Body of pancreas (tissue), 4 donors: ENCODE measurements at regions not wholly inside any gene's neighbourhood (a gene's known extent, or its start where the extent isn't known, plus 50 kb on each side); places are given as distances from the start of the nearest gene placed in this dataset.

Source experiments
- ATAC-seq: fragments of 150-250 bp; one replicate; pipeline ENCODE4 v1.9.1; 2016
- DNase-seq, 4 donors: peaks; one replicate each; pipeline ENCODE4 v3.0.0-alpha.2; 2019
- H3K27ac ChIP-seq, 4 donors: fragments of 200-600 bp; sonication (generic); 1 replicate in 3 of 4; 2 replicates in 1 of 4; pipeline versions ENCODE4 v1.5.1 to v1.6.1; 2016 to 2019; ENCODE audit warnings: mild to moderate bottlenecking in 1 of 4, mixed read lengths in 1 of 4, moderate library complexity in 1 of 4
- H3K27me3 ChIP-seq, 2 donors: fragments of 200-600 bp; sonication (generic); one replicate each; pipeline ENCODE4 v1.6.0; 2016; ENCODE audit warnings: mild to moderate bottlenecking in 1 of 2
- H3K36me3 ChIP-seq, 2 donors: fragments of 200-600 bp; sonication (generic); replicated peaks in 1 of 2; 2 replicates each; pipeline ENCODE4 v1.5.1; 2016; ENCODE audit warnings: low read depth in 2 of 2; ENCODE audit not compliant: insufficient read depth in 1 of 2
- H3K4me1 ChIP-seq: fragments of 200-600 bp; sonication (generic); one replicate; pipeline ENCODE4 v1.6.0; 2016
- H3K4me3 ChIP-seq, 2 donors: fragments of 200-600 bp; sonication (generic); 1 replicate in 1 of 2; 2 replicates in 1 of 2; pipeline ENCODE4 v1.5.1; 2016 to 2019
- H3K9me3 ChIP-seq, 3 donors: fragments of 200-600 bp; sonication (generic); 1 replicate in 2 of 3; 2 replicates in 1 of 3; pipeline ENCODE4 v1.5.1; 2016
- POLR2A ChIP-seq, 3 donors: fragments of 450-650 bp; IDR thresholded peaks; one replicate each; pipeline ENCODE4 v1.6.1; 2016; ENCODE audit warnings: antibody characterized with exemption in 3 of 3, mild to moderate bottlenecking in 2 of 3
- WGBS, 2 donors: methylation state at CpG; one replicate each; pipeline ENCODE4 v1.1.5; 2017; 5-methylcytosine and 5-hydroxymethylcytosine counted together
- intact Hi-C: fragments of 100-400 bp; cut with DNase I; formaldehyde crosslinking; loops from one replicate; pipeline ENCODE4 v1.15.1; 2023
- TF ChIP-seq, protein P1 (sequence below), 7 experiments: fragments of 450-650 bp in 4 of 7; fragments of 200-600 bp in 3 of 7; sonication (generic) in 3 of 7; IDR thresholded peaks; one replicate each; pipeline ENCODE4 v1.5.1; 2016 to 2019; ENCODE audit warnings: antibody characterized with exemption in 7 of 7

DNA sequence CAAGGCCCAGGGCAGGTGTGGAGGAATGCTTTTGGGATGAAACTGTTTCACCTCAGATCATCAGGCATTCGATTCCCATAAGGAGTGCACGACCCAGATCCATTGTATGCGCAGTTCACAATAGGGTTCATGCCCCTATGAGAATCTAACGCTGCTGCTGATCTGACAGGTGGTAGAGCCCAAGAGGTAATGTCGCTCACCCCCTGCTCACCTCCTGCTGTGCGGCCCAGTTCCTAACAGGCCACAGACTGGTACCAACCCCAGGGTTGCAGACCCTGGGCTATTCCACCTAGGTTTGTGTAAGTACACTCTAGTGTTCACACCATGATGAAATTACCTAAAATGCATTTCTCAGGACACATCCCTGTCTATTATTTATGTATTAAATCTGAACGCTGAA is 72.5 kb downstream of the COPS8 start:
- DNase-seq (no peak), ATAC-seq (no peak)
- 91 to 93% methylated on average over 7 of the region's 7 CpGs for WGBS, 2 donors
- H3K27ac ChIP-seq = no peak overlapping the region
- no peaks in the 10 kb centered on the region for H3K9me3 ChIP-seq
- intact Hi-C loops = no loop called here
- no peaks in the 10 kb centered on the region for H3K27me3 ChIP-seq
- H3K4me3 ChIP-seq = no peak overlapping the region
- TF ChIP-seq POLR2A (IDR thresholded peaks at IDR 0.05) = no peak
- TF ChIP-seq, protein P1, sequence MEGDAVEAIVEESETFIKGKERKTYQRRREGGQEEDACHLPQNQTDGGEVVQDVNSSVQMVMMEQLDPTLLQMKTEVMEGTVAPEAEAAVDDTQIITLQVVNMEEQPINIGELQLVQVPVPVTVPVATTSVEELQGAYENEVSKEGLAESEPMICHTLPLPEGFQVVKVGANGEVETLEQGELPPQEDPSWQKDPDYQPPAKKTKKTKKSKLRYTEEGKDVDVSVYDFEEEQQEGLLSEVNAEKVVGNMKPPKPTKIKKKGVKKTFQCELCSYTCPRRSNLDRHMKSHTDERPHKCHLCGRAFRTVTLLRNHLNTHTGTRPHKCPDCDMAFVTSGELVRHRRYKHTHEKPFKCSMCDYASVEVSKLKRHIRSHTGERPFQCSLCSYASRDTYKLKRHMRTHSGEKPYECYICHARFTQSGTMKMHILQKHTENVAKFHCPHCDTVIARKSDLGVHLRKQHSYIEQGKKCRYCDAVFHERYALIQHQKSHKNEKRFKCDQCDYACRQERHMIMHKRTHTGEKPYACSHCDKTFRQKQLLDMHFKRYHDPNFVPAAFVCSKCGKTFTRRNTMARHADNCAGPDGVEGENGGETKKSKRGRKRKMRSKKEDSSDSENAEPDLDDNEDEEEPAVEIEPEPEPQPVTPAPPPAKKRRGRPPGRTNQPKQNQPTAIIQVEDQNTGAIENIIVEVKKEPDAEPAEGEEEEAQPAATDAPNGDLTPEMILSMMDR (IDR thresholded peaks at IDR 0.05) = no peak
- H3K4me1 ChIP-seq = no peaks in the 10 kb centered on the region
- no peaks in the 10 kb centered on the region for H3K36me3 ChIP-seq

DNA sequence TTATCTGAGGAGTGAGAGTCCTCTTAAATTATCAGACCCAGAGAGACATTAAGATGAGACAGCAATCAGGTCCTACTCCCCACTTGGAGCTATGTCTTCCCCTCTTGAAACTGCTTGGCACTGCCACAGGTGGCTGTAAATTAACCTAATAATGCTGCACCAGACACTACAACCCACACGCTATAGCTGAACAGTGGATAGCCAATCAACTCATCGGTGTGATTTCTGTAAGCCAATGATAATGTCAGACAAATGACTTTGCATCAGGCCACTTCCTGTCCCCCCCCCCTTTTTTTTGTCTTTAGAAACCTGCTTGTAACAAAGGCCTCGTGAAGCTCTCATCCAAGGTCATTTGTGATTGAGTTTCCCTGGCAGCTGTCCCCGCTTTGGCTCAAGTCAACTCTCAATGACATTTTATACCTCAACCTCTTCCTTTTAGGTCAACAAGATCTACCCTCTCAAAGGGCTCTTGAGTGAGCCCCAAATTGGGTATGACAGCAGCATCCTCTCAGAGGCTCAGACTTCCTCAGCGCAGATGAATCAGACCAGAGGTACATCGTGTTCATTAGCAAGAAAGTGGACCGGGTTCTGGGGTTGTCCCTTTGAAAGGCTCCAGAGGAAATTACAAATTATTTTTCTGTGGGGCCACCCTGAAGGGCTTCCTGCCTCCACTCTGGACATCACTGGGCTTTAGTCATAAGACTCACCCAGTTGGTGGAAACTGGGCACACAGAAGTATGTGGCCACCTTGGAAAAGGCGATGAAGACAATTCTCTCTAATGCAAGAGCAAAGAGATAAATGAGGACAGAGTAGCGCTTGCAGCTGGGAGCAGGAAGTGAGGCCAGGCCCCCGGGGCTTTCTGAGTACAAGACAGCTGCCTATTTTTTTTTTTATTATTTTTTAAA is 73.6 kb downstream of the COPS8 start:
- no peak overlapping the region for H3K27ac ChIP-seq

DNA sequence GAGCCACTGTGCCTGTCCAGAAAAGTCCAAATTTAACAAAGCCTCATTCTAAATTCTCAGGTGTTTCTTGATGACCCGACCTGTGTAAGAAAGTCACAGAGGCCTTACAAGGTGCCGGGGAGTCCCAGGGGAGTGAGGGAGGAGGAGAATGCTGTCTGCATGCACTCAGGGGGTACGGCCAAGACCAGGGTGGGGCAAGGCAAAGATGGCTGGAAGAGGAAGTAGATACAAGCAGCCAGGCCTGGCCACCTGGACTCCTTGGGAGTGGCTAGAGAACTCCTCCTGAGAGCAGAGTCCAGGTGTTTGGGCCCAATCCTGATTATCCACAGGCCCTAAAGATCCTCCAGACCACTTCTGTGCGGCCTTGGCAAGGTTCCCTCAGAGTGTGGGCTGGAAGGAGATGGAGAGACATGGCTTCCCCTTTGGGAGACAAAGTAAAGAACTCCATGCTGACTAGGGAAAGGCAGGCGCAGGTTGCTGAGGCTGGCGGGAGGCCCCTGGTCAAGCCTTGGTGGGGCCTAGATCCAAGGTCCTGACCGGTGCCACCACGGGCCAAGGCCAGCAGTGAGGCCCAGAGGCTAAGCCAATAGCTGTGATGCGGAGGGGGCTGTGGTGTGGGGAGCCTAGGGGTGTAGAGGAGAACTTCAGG is 74.7 kb downstream of the COPS8 start:
- H3K27ac ChIP-seq = peak overlapping the region in 2 of 4 donors; percentile 20 to 39
- H3K27me3 ChIP-seq = no peaks in the 10 kb centered on the region
- no peaks in the 10 kb centered on the region for H3K4me1 ChIP-seq
- H3K9me3 ChIP-seq = no peaks in the 10 kb centered on the region
- no peak overlapping the region for H3K4me3 ChIP-seq
- DNase-seq = no peak
- H3K36me3 ChIP-seq = no peaks in the 10 kb centered on the region
- 83 to 89% methylated on average over 9 of the region's 9 CpGs for WGBS, 2 donors
- TF ChIP-seq POLR2A (IDR thresholded peaks at IDR 0.05) = no peak
- TF ChIP-seq, protein P1 (IDR thresholded peaks at IDR 0.05) = no peak
- intact Hi-C loops = no loop called here
- ATAC-seq = no peak

More for the DNA sequence above, 73.6 kb downstream of the COPS8 start:
- DNase-seq (no peak), ATAC-seq (no peak)
- no peaks in the 10 kb centered on the region for H3K4me1 ChIP-seq
- no peaks in the 10 kb centered on the region for H3K9me3 ChIP-seq
- no peak overlapping the region for H3K4me3 ChIP-seq
- intact Hi-C loops = no loop called here
- H3K27me3 ChIP-seq = no peaks in the 10 kb centered on the region
- no peaks in the 10 kb centered on the region for H3K36me3 ChIP-seq
- 68 to 78% methylated on average over 10 of the region's 10 CpGs for WGBS, 2 donors
- TF ChIP-seq POLR2A (IDR thresholded peaks at IDR 0.05) = no peak
- TF ChIP-seq, protein P1 (IDR thresholded peaks at IDR 0.05) = no peak

DNA sequence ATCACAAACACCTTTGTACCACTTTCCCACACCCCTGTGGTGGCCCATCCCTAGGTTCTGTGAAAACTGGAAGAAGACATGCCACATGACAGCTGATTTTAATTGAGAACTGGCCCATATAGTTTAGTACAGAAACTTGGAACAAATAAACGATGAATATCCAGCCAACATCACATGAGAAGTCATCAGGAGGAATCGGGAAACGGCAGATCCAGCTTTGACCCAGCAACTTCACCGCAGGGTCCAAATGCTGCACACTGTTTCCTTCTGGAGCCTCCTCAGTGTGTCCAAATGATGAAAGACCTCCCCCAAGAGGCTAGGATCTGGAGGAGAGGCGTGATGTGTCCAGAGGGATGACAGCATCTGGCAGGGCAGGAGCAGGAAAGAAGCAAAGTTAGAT is 75.5 kb downstream of the COPS8 start:
- H3K9me3 ChIP-seq = no peaks in the 10 kb centered on the region
- H3K36me3 ChIP-seq = no peaks in the 10 kb centered on the region
- DNase-seq = peak in 2 of 4 donors; percentile 20 to 54
- no peaks in the 10 kb centered on the region for H3K4me1 ChIP-seq
- peak; percentile 42 for ATAC-seq
- intact Hi-C loops = no loop called here
- no peak overlapping the region for H3K4me3 ChIP-seq
- TF ChIP-seq POLR2A (IDR thresholded peaks at IDR 0.05) = no peak
- TF ChIP-seq, protein P1 (IDR thresholded peaks at IDR 0.05) = no peak
- 83 to 89% methylated on average over 5 of the region's 5 CpGs for WGBS, 2 donors
- peak overlapping the region in 1 of 4 donors; percentile 20 for H3K27ac ChIP-seq
- H3K27me3 ChIP-seq = no peaks in the 10 kb centered on the region
